HG02970 (cell line): ENCODE measurements at regions not wholly inside any gene's neighbourhood (a gene's known extent, or its start where the extent isn't known, plus 50 kb on each side); places are given as distances from the start of the nearest gene placed in this dataset.

Source experiments
- ATAC-seq: cut with Tn5 transposase; IDR thresholded peaks from one replicate; pipeline ENCODE4 v1.9.1; 2021; ENCODE audit warnings: mild to moderate bottlenecking, moderate library complexity, moderate number of reproducible peaks; ENCODE audit not compliant: unreplicated experiment, low FRiP score

GRCh38 chr13:97559981-97560380, 126.0 kb downstream of the RAP2A start:
- no peak for ATAC-seq

GRCh38 chr13:97561182-97561581, 127.2 kb downstream of the RAP2A start:
- no peak for ATAC-seq

- no peak for ATAC-seq
Observed at GRCh38 chr13:97562962-97563361, 129.0 kb downstream of the RAP2A start.

- ATAC-seq, result no peak
Observed at GRCh38 chr13:97564956-97565355, 131.0 kb downstream of the RAP2A start.

- ATAC-seq, result no peak
Observed at GRCh38 chr13:97565906-97566305, 131.9 kb downstream of the RAP2A start.

GRCh38 chr13:97566907-97567306, 132.9 kb downstream of the RAP2A start:
- ATAC-seq, result no peak

GRCh38 chr13:97567510-97568243, 133.7 kb downstream of the RAP2A start:
- ATAC-seq, result peak; percentile 69

GRCh38 chr13:97568850-97569249, 134.9 kb downstream of the RAP2A start:
- no peak for ATAC-seq

- no peak for ATAC-seq
Observed at GRCh38 chr13:97569841-97570240, 135.9 kb downstream of the RAP2A start.

- ATAC-seq, result no peak
Observed at GRCh38 chr13:97570442-97570841, 136.5 kb downstream of the RAP2A start.

- no peak for ATAC-seq
Observed at GRCh38 chr13:97573011-97573410, 139.0 kb downstream of the RAP2A start.

GRCh38 chr13:97574926-97575325, 141.0 kb downstream of the RAP2A start:
- ATAC-seq, result no peak

GRCh38 chr13:97577026-97577425, 143.1 kb downstream of the RAP2A start:
- no peak for ATAC-seq

GRCh38 chr13:97582170-97582569, 148.2 kb downstream of the RAP2A start:
- ATAC-seq, result no peak

- ATAC-seq, result no peak
Observed at GRCh38 chr13:97583907-97584497, 150.0 kb downstream of the RAP2A start.

- ATAC-seq, result no peak
Observed at GRCh38 chr13:97586941-97587340, 153.0 kb downstream of the RAP2A start.

GRCh38 chr13:97588993-97589392, 155.0 kb downstream of the RAP2A start:
- no peak for ATAC-seq

- ATAC-seq, result no peak
Observed at GRCh38 chr13:97600458-97601075, 166.6 kb downstream of the RAP2A start.

- no peak for ATAC-seq
Observed at GRCh38 chr13:97615266-97615665, 181.3 kb downstream of the RAP2A start.

GRCh38 chr13:97616385-97616784, 182.4 kb downstream of the RAP2A start:
- no peak for ATAC-seq

GRCh38 chr13:97621025-97621424, 187.1 kb downstream of the RAP2A start:
- ATAC-seq, result no peak

GRCh38 chr13:97621631-97622030, 187.7 kb downstream of the RAP2A start:
- no peak for ATAC-seq
